Breast epithelium (tissue), 3 donors: ENCODE measurements at regions not wholly inside any gene's neighbourhood (a gene's known extent, or its start where the extent isn't known, plus 50 kb on each side); places are given as distances from the start of the nearest gene placed in this dataset.

Experiments used
- POLR2AphosphoS5 ChIP-seq, 3 donors: sonication (generic); formaldehyde crosslinking; IDR thresholded peaks; one replicate each; pipeline ENCODE4 v1.6.1; 2017; ENCODE audit warnings: antibody characterized with exemption in 3 of 3
- TF ChIP-seq, protein P1 (sequence below), 3 donors: fragments of 450-650 bp; IDR thresholded peaks; one replicate each; pipeline ENCODE4 v1.5.1; 2016 to 2017; ENCODE audit warnings: antibody characterized with exemption in 3 of 3, mild to moderate bottlenecking in 3 of 3, moderate library complexity in 3 of 3

DNA sequence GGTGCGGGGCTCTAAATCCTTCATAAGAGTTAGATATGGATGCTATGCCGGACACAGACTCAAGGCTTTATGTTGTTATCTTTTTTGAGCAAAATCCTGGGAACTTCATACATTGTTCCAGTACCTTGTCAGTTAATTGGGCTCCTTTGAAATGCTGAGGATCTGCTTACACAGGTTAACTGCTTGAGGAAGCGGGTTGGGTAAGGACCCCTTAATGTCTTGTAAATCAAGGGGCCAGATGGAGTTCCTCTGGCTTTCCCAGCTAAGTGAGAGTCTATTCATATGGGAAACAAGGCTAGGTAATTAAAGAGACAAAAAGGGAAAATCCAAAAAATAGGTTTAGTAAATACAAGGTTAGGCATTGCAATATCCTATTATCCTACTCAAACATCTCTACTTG is 141.5 kb downstream of the OR2B2 start:
- TF ChIP-seq, protein P1, sequence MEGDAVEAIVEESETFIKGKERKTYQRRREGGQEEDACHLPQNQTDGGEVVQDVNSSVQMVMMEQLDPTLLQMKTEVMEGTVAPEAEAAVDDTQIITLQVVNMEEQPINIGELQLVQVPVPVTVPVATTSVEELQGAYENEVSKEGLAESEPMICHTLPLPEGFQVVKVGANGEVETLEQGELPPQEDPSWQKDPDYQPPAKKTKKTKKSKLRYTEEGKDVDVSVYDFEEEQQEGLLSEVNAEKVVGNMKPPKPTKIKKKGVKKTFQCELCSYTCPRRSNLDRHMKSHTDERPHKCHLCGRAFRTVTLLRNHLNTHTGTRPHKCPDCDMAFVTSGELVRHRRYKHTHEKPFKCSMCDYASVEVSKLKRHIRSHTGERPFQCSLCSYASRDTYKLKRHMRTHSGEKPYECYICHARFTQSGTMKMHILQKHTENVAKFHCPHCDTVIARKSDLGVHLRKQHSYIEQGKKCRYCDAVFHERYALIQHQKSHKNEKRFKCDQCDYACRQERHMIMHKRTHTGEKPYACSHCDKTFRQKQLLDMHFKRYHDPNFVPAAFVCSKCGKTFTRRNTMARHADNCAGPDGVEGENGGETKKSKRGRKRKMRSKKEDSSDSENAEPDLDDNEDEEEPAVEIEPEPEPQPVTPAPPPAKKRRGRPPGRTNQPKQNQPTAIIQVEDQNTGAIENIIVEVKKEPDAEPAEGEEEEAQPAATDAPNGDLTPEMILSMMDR (IDR thresholded peaks at IDR 0.05): no peak
- no peak for TF ChIP-seq POLR2AphosphoS5 (IDR thresholded peaks at IDR 0.05)
